ENCODE measurements at regions not wholly inside any gene's neighbourhood (a gene's known extent, or its start where the extent isn't known, plus 50 kb on each side); places are given as distances from the start of the nearest gene placed in this dataset.

- H3K4me3 ChIP-seq = no peak overlapping the region
- peak in 1 of 8 experiments; percentile 13 for ATAC-seq (replicated peaks in 6 of 8)
- WGBS, 10 experiments = 17 to 95% (median 65%) methylated on average over 1 to 3 of the region's 3 CpGs
- H3K4me1 ChIP-seq (replicated peaks in 1 of 2) = peaks cover 0 to 2% of the 10 kb centered on the region in 2 donors
- in situ Hi-C loops (cut with MboI; ENCODE audit: low pct_unique_long_range_greater_than_20kb in 2 of 9, low sequenced_read_pairs in 9 of 9, unreplicated experiment in 9 of 9) = no loop called here
- H3K27ac ChIP-seq = no peak overlapping the region
Measured at GRCh38 chr18:73869182-73869581, 278.5 kb downstream of the FBXO15 start.

GRCh38 chr18:73861771-73862170 lies 285.9 kb downstream of the FBXO15 start:
- 31 to 93% (median 55%) methylated on average over 1 to 6 of the region's 6 CpGs; no CpG with 5 or more reads in 1 of the 10 experiments for WGBS, 10 experiments
- Histone ChIP-seq H3K27ac (no peak overlapping the region), H3K4me1 (replicated peaks in 1 of 2) (no peaks in the 10 kb centered on the region), H3K4me3 (no peak overlapping the region)
- in situ Hi-C loops (cut with MboI; ENCODE audit: low pct_unique_long_range_greater_than_20kb in 2 of 9, low sequenced_read_pairs in 9 of 9, unreplicated experiment in 9 of 9) = no loop called here
- peak in 1 of 8 experiments; percentile 49 for ATAC-seq (replicated peaks in 6 of 8)

- no peak for ATAC-seq (replicated peaks in 6 of 8)
- H3K4me1 ChIP-seq (replicated peaks in 1 of 2) = no peaks in the 10 kb centered on the region
- in situ Hi-C loops (cut with MboI; ENCODE audit: low pct_unique_long_range_greater_than_20kb in 2 of 9, low sequenced_read_pairs in 9 of 9, unreplicated experiment in 9 of 9) = no loop called here
- H3K27ac ChIP-seq = no peak overlapping the region
- H3K4me3 ChIP-seq = no peak overlapping the region
- 50 to 86% (median 80%) methylated on average over 2 to 9 of the region's 9 CpGs; no CpG with 5 or more reads in 1 of the 10 experiments for WGBS, 10 experiments
Measured at GRCh38 chr18:73859837-73860397, 287.7 kb downstream of the FBXO15 start.

- in situ Hi-C loops (cut with MboI; ENCODE audit: low pct_unique_long_range_greater_than_20kb in 2 of 9, low sequenced_read_pairs in 9 of 9, unreplicated experiment in 9 of 9) = no loop called here
- H3K4me3 ChIP-seq = no peak overlapping the region
- no peak overlapping the region for H3K27ac ChIP-seq
- peaks cover 5 to 11% of the 10 kb centered on the region in 2 donors for H3K4me1 ChIP-seq (replicated peaks in 1 of 2)
- peak in 3 of 8 experiments; percentile 15 to 54 (median 49) for ATAC-seq (replicated peaks in 6 of 8)
- 50 to 87% (median 63%) methylated on average over 2 to 10 of the region's 10 CpGs; no CpG with 5 or more reads in 2 of the 10 experiments for WGBS, 10 experiments
Measured at GRCh38 chr18:73852789-73853549, 294.7 kb downstream of the FBXO15 start.

GRCh38 chr18:73850782-73851181 lies 296.9 kb downstream of the FBXO15 start:
- no peak for ATAC-seq (replicated peaks in 6 of 8)
- Histone ChIP-seq H3K27ac (no peak overlapping the region), H3K4me1 (replicated peaks in 1 of 2) (peaks cover 5 to 11% of the 10 kb centered on the region in 2 donors), H3K4me3 (no peak overlapping the region)
- in situ Hi-C loops (cut with MboI; ENCODE audit: low pct_unique_long_range_greater_than_20kb in 2 of 9, low sequenced_read_pairs in 9 of 9, unreplicated experiment in 9 of 9) = no loop called here
- WGBS, 10 experiments = 25 to 100% (median 83%) methylated on average over 1 to 5 of the region's 5 CpGs; no CpG with 5 or more reads in 1 of the 10 experiments

GRCh38 chr18:73848656-73849055 lies 299.0 kb downstream of the FBXO15 start:
- no peak overlapping the region for H3K27ac ChIP-seq
- no peak for ATAC-seq (replicated peaks in 6 of 8)

GRCh38 chr18:73843455-73843854 lies 304.2 kb downstream of the FBXO15 start:
- peaks cover 11 to 20% of the 10 kb centered on the region in 2 donors for H3K4me1 ChIP-seq (replicated peaks in 1 of 2)
- H3K4me3 ChIP-seq = no peak overlapping the region
- 0 to 100% (median 78%) methylated on average over 1 to 7 of the region's 7 CpGs; no CpG with 5 or more reads in 1 of the 10 experiments for WGBS, 10 experiments
- ATAC-seq (replicated peaks in 6 of 8) = no peak
- no peak overlapping the region for H3K27ac ChIP-seq
- in situ Hi-C loops (cut with MboI; ENCODE audit: low pct_unique_long_range_greater_than_20kb in 2 of 9, low sequenced_read_pairs in 9 of 9, unreplicated experiment in 9 of 9) = loop anchor here in 1 of 9 experiments (25.0 kb wide), 1 partner anchor 1081 kb away; no protein-coding TSS in a partner anchor

More at GRCh38 chr18:73848656-73849055, 299.0 kb downstream of the FBXO15 start:
- H3K4me3 ChIP-seq = no peak overlapping the region
- in situ Hi-C loops (cut with MboI; ENCODE audit: low pct_unique_long_range_greater_than_20kb in 2 of 9, low sequenced_read_pairs in 9 of 9, unreplicated experiment in 9 of 9) = loop anchor here in 1 of 9 experiments (25.0 kb wide), 1 partner anchor 1086 kb away; no protein-coding TSS in a partner anchor
- peaks cover 5 to 8% of the 10 kb centered on the region in 2 donors for H3K4me1 ChIP-seq (replicated peaks in 1 of 2)

GRCh38 chr18:73842795-73843394 lies 304.7 kb downstream of the FBXO15 start:
- in situ Hi-C loops (cut with MboI; ENCODE audit: low pct_unique_long_range_greater_than_20kb in 2 of 9, low sequenced_read_pairs in 9 of 9, unreplicated experiment in 9 of 9) = loop anchor here in 1 of 9 experiments (25.0 kb wide), 1 partner anchor 1081 kb away; no protein-coding TSS in a partner anchor
- ATAC-seq (replicated peaks in 6 of 8) = peak in 6 of 8 experiments; percentile 43 to 71 (median 56)
- Histone ChIP-seq H3K4me3 (no peak overlapping the region), H3K27ac (no peak overlapping the region), H3K4me1 (replicated peaks in 1 of 2) (peaks cover 11 to 20% of the 10 kb centered on the region in 2 donors)
- 0 to 100% (median 21%) methylated on average over 1 to 10 of the region's 10 CpGs for WGBS, 10 experiments

GRCh38 chr18:73841661-73842060 lies 306.0 kb downstream of the FBXO15 start:
- Histone ChIP-seq H3K4me3 (no peak overlapping the region), H3K4me1 (replicated peaks in 1 of 2) (peaks cover 11 to 20% of the 10 kb centered on the region in 2 donors), H3K27ac (no peak overlapping the region)
- WGBS, 10 experiments = 13 to 100% (median 55%) methylated on average over 1 of the region's 1 CpG; no CpG with 5 or more reads in 2 of the 10 experiments
- in situ Hi-C loops (cut with MboI; ENCODE audit: low pct_unique_long_range_greater_than_20kb in 2 of 9, low sequenced_read_pairs in 9 of 9, unreplicated experiment in 9 of 9) = loop anchor here in 1 of 9 experiments (25.0 kb wide), 1 partner anchor 1079 kb away; no protein-coding TSS in a partner anchor
- ATAC-seq (replicated peaks in 6 of 8) = no peak

- Histone ChIP-seq H3K4me1 (replicated peaks in 1 of 2) (peaks cover 11 to 32% of the 10 kb centered on the region in 2 donors), H3K27ac (peak overlapping the region; percentile 38 to 54), H3K4me3 (no peak overlapping the region)
- 51 to 100% (median 73%) methylated on average over 2 to 9 of the region's 11 CpGs; no CpG with 5 or more reads in 4 of the 10 experiments for whole genome bisulfite sequencing, 10 experiments
- peak in 5 of 8 experiments; percentile 83 to 91 (median 87) for ATAC-seq (replicated peaks in 6 of 8)
- in situ Hi-C loops (cut with MboI; ENCODE audit: low pct_unique_long_range_greater_than_20kb in 2 of 9, low sequenced_read_pairs in 9 of 9, unreplicated experiment in 9 of 9) = loop anchor here in 1 of 9 experiments (25.0 kb wide), 1 partner anchor 1078 kb away; no protein-coding TSS in a partner anchor
Measured at GRCh38 chr18:73840319-73840945, 307.2 kb downstream of the FBXO15 start.

GRCh38 chr18:73839441-73839840 lies 308.2 kb downstream of the FBXO15 start:
- H3K27ac ChIP-seq = no peak overlapping the region
- in situ Hi-C loops (cut with MboI; ENCODE audit: low pct_unique_long_range_greater_than_20kb in 2 of 9, low sequenced_read_pairs in 9 of 9, unreplicated experiment in 9 of 9) = loop anchor here in 1 of 9 experiments (25.0 kb wide), 1 partner anchor 1077 kb away; no protein-coding TSS in a partner anchor

GRCh38 chr18:73838107-73838506 lies 309.5 kb downstream of the FBXO15 start:
- ATAC-seq (replicated peaks in 6 of 8) = peak in 3 of 8 experiments; percentile 48 to 93 (median 89)
- Histone ChIP-seq H3K4me1 (replicated peaks in 1 of 2) (peaks cover 11 to 34% of the 10 kb centered on the region in 2 donors), H3K27ac (no peak overlapping the region), H3K4me3 (no peak overlapping the region)
- in situ Hi-C loops (cut with MboI; ENCODE audit: low pct_unique_long_range_greater_than_20kb in 2 of 9, low sequenced_read_pairs in 9 of 9, unreplicated experiment in 9 of 9) = loop anchor here in 1 of 9 experiments (25.0 kb wide), 1 partner anchor 1076 kb away; no protein-coding TSS in a partner anchor

More at GRCh38 chr18:73839441-73839840, 308.2 kb downstream of the FBXO15 start:
- 71 to 100% (median 99%) methylated on average over 1 to 4 of the region's 4 CpGs; no CpG with 5 or more reads in 4 of the 10 experiments for WGBS, 10 experiments
- no peak overlapping the region for H3K4me3 ChIP-seq
- no peak for ATAC-seq (replicated peaks in 6 of 8)
- H3K4me1 ChIP-seq (replicated peaks in 1 of 2) = peaks cover 11 to 34% of the 10 kb centered on the region in 2 donors

Measured in motor neuron (in vitro differentiated cells).